HG03354 (cell line): ENCODE measurements at regions not wholly inside any gene's neighbourhood (a gene's known extent, or its start where the extent isn't known, plus 50 kb on each side); places are given as distances from the start of the nearest gene placed in this dataset.
"Not testable (repeated sequence)": the region's sequence is repeated elsewhere in the genome, so short reads cannot be mapped to it uniquely, and the experiment has no call there.

ENCODE experiments used
- ATAC-seq: cut with Tn5 transposase; IDR thresholded peaks from one replicate; pipeline ENCODE4 v1.9.1; 2021; ENCODE audit warnings: mild to moderate bottlenecking; ENCODE audit not compliant: unreplicated experiment, poor library complexity, severe bottlenecking

DNA sequence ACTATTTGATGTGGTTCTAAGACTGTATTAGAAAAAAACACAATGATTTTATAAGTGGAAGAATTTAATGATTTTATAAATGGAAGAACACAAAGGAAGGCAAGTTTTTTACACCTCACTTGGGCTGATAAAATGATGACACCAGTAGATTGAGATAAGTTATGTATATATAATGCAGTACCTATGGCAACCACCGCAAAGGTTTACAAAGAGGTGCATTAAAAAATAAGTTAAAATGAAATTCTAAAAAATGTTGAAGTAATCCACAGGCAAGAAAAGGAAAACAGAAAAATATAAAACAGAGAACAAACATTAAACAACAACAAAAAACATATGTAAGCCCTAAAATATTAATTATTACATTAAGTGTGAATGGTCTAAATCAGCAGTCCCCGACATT, 490.9 kb upstream of the AADAT start:
- peak; percentile 52 for ATAC-seq

DNA sequence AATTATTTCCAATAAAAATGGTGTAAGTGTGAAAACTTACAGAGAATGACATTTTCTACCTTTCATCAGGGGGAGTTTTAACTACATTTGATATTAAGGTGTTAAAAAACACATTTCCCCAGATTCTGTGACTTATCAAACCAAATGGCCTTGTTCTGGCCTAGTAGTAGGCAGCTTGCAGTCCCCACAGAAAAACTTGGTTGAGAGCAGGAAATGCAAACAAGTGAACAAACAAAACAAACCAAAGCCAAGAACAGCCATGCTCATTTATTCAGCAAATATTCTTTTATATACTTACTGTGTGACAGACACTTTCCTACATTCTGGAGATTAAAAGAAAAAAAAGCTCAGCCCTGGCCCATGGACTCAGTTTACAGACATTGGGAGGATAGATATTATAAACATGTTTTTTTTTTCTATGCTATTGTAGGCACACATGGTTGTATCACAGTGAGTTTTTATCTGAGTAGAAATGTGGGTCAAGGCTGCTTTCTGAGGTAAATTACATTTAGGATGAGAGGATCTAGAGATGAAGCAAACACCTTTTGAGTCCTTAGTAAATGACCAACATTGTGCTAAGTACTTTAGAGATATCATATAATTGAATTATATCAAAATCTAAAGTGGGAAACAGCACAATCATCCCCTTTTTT, 449.2 kb upstream of the AADAT start:
- no peak for ATAC-seq

DNA sequence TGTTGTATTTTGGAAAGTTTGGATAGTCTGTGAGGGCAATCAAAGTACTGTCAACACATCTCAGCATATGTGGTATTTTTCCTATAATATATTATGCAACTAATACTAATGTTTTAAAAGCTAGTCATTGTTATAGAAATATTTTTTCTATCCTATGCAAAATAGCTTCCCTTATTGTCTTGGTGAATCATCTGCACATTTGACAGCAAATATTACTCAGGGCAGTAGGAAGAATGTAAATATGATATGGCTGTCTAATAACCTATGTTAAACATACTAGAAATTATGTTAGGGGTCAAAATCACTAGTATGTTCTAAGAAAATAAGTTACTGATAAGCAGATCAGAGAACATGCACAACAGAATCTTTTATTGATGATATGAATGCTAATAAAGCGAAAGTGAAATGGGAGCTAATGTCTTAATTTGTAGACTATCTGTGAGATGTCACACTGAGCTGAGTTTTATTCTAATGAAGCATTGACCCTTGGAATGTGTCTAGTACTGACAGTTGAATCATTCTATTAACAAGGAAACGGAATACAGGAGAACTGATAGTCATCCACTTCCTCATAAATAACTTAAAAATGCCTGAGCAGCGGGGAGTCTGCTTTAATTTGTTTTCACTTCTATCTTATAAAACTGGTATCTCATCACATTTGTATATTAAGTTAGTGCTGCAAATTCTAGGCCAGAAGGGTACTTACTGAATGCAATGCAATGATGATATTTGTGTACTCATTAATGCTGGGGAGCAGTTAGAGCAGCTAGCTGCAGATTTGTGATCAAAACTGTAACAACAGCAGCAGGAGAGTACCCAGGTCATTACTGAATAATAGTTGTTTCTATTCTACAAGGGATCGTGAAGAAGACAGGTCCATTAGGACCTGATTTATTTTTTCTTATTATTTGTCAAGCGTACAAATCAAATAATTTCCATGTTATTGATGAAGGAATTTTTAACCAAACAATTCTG, 440.3 kb upstream of the AADAT start:
- ATAC-seq = no peak

DNA sequence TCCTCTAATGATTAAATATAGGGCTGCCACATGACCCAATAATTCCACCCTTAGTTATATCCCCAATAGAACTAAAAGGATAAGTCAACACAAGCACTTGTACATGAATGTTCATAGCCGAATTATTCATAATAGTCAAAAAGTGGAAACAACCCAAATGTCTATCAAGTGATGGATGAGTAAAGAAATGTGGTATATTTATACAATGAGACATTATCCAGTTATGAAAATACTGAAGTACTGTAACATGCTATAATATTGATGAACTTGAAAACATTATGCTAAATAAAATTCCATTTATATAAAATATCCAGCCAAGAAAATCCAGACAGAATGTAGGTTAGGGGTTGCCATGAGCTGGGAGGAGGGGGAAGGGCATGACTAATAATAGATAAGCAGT, 436.7 kb upstream of the AADAT start:
- ATAC-seq = no peak

DNA sequence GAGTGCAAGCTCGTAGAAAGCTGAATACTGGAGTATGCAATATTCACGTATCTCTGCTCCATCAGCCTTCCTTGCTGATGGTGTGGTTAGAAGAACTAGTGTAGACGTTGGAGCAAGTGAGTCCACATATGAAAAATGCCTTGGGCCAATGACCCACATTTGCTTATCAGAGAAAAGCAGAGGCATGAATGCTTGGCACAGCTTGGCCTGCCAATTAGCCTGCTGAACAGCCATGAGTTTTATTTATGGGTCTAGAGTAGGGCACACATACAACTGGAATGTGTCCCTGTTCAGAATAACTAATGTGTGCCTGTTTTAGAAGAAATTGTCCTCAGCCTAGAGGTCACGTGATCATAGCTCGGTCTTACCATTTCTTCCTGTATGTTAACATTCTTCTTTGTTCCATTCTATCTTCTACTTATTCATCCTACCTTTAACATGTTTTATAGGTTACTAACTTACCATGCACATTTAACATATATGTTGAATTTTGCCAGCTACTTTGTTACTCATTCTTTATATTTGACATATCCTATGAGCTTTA, 432.7 kb upstream of the AADAT start:
- no peak for ATAC-seq

DNA sequence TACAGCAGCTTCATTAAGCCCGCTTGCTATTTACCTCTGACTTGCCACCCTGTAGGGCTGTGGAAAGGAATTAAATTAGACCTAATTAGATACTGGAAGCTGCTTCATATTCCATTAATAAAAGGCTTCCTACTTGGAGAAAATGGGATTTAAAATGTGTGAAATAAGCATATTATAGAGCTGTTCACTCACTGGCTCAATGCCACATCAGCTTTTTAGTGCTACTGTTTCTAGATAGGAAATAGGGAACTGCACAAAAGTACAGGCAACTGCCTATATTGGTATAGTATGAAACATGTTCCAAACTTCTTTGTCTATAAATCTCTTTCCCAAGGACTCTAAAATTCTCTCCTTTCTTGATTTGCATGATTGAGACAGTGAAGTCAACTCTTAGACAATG, 407.9 kb upstream of the AADAT start:
- ATAC-seq = peak; percentile 27

DNA sequence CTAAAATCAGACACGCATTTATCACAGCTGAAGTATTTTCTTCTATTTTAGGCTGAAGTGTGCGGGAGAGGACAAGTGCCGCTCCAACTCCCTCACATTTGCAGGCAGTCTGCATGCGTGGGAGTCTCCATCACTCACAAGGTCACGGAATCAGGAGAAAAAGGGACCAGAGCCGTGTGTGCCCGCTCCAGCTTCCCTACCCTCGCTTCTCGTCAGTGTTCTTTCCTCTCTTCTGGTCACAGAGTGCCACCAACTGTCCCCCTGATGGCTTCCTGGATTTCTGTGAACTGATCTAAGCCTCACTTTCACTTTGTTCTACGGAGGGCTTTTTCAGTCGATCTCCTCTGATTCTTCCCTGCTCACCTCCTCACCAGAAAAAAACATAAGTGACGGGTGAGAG, 407.4 kb upstream of the AADAT start:
- ATAC-seq = peak; percentile 77

DNA sequence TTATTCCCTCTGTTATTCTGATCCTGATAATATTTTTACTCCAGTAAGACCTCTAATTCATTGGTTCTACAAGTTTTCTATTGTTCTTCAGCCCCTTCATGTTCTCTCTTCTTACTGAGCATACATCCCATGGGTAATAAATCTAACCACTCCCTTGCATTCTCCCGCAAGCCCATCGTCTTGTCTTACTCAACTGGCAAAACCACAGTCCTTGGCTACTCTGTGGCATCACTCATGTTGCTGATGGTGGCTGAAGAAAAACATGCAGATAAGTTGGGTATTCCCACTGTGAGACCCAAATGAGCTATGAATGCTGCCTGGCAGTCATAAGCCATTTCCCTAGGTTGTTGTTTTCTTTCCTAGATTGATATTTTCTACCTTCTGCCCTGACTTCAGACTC, 402.2 kb upstream of the AADAT start:
- no peak for ATAC-seq

DNA sequence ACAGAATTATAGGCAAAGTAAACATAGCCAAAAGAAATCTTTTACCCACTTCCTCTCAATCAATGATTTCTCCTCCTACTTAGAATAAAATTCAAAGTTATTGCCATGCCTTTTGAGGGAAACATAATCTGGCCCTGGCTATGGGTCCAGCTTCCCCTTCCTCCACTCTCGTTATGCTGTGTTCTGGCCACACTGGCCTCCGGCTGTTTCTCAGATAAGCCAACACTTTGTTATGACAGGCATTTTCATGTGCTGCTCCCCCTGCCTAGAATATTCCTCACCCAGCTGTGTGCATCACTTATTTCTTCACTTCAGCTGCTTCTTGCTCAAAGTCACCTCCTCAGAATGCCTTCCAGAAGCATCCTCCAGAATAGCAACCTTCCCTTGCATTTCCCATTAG, 386.6 kb upstream of the AADAT start:
- ATAC-seq = no peak

DNA sequence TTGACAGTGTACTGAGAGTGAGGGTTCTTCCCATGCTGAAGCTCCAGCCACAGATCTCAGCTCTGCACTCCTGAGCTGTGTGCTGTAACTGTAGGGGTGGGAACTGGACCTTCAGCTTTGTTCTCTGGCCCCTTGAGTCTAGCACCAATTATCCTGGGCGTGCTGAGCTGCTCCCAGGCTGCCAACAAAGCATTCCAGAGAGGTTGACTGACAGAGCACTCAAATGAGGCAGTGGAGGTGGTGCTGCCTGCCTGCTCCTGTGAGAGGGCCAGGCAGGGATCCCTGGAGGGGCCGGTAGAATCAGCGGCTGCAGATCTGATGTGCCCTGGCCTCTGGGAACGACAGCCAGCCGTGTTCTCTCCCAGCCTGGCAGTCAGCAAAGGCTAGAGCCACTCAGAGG, 375.7 kb upstream of the AADAT start:
- ATAC-seq = no peak

DNA sequence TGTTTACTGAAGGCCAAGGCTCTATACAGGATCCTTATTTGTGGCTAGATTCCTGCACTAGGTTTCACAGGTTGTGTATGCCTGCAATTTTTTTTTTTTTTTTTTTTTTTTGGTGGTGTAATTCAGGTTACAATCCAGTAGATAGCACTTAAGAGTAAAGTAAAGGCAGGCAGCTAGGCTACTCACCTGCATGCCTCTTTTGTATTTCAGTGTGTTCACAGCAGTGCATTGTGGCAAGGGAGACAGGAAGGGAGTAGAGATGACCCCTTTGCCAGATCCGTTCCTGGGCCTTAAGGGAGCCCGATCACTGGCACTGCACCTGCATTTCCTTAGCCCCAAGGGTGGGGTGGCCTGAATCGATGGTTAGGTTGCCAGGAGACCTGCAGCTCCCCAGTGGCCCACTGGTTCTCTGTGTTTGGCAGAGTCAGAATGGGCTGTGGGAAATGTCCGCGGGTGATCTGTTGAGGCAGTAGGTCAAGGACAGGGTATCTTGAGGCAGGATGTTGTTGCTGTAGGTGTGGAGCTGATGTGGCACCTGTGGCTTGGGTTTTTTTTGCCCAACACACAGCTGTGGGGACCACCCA, 374.9 kb upstream of the AADAT start:
- ATAC-seq = no peak

DNA sequence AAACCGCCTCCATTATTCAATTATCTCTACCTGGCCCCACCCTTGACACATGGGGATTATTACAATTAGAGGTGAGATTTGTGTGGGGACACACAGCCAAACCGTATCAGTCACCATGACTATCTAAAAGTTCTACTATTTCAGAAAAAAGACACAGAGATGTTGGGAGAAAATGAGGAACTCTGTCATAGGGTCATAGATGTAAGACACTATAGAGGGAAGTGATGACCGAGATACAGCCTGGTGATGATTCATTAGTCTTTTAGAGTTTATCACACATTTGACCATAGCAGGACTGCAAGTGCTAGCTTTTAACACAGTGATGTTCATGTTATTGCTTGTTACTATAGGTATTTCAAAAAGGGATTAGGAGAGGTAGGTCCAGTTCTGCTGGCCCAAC, 357.0 kb upstream of the AADAT start:
- no peak for ATAC-seq

DNA sequence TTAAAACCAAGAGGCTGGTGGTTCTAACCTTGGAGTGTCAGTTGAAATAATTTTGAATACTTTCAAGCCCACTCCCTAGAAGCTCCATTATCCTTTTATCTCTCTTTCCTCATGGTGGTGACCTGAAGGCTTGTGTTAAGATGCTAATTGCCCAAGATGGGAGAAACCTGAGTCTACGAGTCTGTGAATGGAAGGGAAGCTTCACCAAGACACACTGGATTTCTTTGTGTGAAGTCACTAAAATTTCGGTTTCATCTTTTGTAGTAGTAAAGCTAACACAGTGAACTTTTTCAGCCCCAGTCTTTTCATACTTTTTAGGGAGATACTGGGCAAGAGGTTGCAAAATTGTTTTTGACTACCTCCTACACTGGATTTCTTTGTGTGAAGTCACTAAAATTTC, 351.4 kb upstream of the AADAT start:
- ATAC-seq = not testable (repeated sequence)

DNA sequence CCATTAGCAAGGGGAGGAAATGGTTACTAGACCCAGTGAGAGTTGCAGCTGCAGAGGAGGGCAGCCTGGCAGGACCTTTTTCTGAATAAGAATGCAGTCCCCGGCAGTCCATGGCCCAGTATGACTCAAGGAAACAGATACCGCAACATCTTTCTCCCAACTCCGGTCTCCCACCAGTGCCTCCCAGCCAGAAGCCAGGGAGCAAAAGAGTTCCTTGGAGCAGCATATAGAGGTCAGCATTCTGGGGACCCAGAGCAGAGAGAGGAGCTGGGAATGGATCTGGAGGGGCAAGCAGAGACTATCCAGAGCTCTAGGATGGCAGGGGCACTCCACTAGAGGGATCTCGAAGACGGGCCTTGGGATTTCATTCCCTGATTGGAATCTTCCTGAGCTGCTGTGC, 339.2 kb upstream of the AADAT start:
- ATAC-seq = no peak

DNA sequence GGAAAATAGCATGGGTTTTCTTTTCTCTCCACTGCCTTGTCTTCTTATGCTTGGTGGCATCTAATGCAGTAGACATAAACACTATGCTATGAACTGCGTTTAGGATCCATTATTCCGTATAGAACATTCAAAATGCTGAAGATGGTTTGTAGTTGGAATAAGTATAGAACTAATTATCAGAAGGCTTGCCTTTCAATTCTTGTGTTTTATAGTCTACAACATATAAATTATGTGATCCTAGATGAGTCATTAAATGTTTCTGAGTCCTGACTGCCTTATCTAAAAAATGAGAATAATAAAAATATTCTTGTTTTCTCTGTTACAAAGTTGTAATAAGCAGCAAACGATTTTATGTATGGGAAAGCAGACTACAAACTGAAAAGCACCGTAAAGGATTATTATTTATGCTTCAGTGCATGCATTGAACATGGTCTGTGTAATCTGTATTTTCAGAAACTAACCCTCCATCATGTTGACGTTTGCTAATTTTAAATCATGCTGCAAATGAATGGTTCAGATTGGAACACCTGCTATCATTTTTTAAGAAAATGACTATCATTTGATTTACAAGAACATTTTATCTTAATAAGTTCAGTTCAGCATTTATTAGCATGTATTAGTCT, 335.9 kb upstream of the AADAT start:
- ATAC-seq = no peak

DNA sequence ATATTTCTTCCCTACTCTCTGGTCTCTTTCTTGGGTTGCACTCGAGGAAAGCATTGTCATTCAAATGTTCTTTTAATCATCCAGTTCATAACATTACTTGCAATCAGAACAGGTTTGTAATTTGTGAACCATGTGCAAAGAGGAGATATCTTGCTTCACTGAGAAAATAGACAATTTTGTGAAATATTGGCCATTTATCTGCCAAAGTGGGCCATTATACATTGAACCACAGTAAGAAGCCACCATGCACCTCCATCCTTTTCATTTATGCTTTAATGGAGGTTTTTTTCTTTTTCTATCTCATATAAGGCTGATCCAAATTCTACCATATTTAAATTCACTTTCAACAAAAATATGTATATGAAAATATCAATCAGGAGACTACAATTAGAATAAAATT, 335.3 kb upstream of the AADAT start:
- ATAC-seq = no peak

DNA sequence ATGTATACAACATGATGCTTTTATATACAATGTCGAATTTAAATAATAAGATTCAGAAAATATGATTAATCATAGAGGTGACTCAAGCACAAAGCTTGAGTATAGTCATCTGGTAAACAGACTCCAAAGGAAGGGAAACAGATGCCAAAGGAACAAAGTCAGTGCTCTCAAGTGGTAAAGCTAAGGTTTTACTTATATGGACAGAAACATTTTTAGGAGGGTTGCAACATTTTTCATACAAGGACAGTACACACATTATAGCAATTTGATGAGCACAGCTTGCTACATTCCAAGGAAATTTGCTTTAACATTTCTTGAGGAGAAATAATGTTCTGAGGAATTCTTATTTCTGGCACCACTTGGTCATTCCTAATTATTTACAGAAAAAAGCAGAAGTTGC, 333.4 kb upstream of the AADAT start:
- ATAC-seq = no peak

DNA sequence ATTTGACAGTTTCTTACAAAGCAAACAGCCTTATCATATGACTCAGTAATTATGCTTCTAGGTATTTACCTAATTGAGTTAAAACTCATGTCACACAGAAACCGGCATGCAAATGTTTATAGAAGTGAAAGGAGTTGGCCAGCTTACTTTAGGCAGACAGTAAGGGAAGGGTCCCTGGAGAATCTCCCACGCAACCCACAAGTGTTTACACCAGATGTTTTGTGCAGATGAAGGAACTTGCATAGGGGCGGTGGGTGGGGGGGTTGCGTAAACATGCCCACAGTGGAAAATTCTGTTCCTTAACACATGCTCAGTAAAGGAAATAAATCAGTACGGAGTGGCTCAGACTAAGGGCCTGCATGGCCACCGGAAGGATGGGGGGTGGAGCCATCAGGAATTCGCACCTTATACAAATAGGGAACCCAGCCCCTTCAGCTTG, 330.5 kb upstream of the AADAT start:
- ATAC-seq = peak; percentile 90

DNA sequence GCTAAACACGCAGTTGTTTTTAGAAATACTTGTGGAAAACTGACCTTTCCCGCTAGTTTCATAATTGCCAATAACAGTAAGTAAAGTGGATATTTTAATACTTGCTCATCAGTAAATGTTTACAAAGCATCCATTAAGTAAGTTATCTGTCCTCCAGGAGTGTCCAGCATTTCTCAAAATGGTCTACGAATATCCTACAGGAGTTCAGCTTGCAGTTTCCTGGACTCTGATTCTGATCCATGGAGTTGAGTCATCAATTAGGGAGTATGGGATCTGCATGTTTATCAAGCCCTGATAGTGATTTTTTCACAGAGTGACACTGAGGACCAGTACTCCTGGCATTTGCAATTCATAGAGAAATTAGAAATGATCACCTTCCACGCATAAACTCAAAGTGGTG, 325.2 kb upstream of the AADAT start:
- ATAC-seq = no peak

DNA sequence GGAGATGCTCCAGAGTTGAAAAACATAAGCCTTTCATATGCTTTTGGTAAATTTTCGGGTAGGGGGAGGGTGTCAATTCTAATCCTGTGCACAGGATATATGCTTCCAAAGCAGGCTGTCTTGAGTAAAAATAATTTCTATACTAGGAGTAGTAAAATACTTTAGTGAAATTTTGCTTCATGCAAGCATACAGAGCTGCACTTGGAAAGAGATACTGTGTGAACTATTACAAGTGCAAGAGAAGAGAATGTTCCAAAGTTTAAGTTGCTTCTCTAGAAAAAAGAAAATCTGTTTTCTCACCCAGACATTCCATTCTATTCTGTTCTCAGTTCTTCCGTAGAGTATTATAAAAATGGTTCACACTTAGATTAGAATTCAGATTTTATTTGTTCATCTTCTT, 324.6 kb upstream of the AADAT start:
- ATAC-seq = no peak
